ENCODE measurements at regions not wholly inside any gene's neighbourhood (a gene's known extent, or its start where the extent isn't known, plus 50 kb on each side); places are given as distances from the start of the nearest gene placed in this dataset.

DNA sequence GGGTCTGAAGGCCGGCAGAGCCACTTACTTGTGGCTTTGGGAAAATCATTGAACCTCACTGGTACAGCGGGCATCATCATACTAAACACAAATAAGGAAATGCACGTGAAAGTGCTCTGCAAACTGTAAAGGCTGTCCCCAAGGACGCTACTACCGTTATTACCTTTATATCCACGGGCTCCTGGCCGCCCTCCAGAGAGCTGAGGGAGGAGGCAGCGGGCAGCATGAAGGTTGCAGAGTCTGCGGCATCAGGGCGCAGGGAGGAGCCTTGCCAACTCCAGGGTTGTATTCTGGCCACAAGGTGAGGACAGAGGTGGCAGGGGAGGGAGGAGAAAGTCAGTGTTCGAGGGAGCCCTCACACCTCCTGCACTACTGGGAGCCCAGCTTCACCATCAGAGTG, 68.3 kb upstream of the GCSH start:
- TF ChIP-seq, protein P1, sequence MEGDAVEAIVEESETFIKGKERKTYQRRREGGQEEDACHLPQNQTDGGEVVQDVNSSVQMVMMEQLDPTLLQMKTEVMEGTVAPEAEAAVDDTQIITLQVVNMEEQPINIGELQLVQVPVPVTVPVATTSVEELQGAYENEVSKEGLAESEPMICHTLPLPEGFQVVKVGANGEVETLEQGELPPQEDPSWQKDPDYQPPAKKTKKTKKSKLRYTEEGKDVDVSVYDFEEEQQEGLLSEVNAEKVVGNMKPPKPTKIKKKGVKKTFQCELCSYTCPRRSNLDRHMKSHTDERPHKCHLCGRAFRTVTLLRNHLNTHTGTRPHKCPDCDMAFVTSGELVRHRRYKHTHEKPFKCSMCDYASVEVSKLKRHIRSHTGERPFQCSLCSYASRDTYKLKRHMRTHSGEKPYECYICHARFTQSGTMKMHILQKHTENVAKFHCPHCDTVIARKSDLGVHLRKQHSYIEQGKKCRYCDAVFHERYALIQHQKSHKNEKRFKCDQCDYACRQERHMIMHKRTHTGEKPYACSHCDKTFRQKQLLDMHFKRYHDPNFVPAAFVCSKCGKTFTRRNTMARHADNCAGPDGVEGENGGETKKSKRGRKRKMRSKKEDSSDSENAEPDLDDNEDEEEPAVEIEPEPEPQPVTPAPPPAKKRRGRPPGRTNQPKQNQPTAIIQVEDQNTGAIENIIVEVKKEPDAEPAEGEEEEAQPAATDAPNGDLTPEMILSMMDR (conservative IDR thresholded peaks at IDR 0.05), result no peak
- TF ChIP-seq ZFX (IDR thresholded peaks at IDR 0.05), result no peak
